ENCODE measurements at regions not wholly inside any gene's neighbourhood (a gene's known extent, or its start where the extent isn't known, plus 50 kb on each side); places are given as distances from the start of the nearest gene placed in this dataset.

GRCh38 chr4:181799561-181800069 is 443.6 kb upstream of the TENM3 start:
- no peak for TF ChIP-seq CTCF (IDR thresholded peaks at IDR 0.05)
- no peak for TF ChIP-seq POLR2A (IDR thresholded peaks at IDR 0.05)
